A549 (cell line): ENCODE measurements at regions not wholly inside any gene's neighbourhood (a gene's known extent, or its start where the extent isn't known, plus 50 kb on each side); places are given as distances from the start of the nearest gene placed in this dataset.
"Not testable (repeated sequence)": the region's sequence is repeated elsewhere in the genome, so short reads cannot be mapped to it uniquely, and the experiment has no call there.

Experiments used
- CBX2 ChIP-seq: fragments of 200-600 bp; sonication (generic); IDR thresholded peaks from 2 replicates; pipeline ENCODE4 v1.6.1; 2016; ENCODE audit warnings: low read depth, mild to moderate bottlenecking, borderline replicate concordance
- CEBPB ChIP-seq, 2 experiments: fragments of >200 bp in 1 of 2; sonication (Bioruptor Twin) in 1 of 2; formaldehyde crosslinking in 1 of 2; IDR thresholded peaks; 2 replicates each; pipeline ENCODE4 v1.6.1; 2012 to 2016
- FOXS1 ChIP-seq: fragments of 250-450 bp; sonication (Bioruptor Pico); IDR thresholded peaks from 2 replicates; pipeline ENCODE4 v1.5.0; 2020; ENCODE audit warnings: mild to moderate bottlenecking, moderate library complexity
- KDM1A ChIP-seq: fragments of 200-600 bp; sonication (generic); IDR thresholded peaks from 2 replicates; pipeline ENCODE4 v1.6.1; 2016; ENCODE audit warnings: low read depth, mild to moderate bottlenecking
- RAD21 ChIP-seq, 2 experiments: fragments of >200 bp in 1 of 2; sonication (Bioruptor Twin) in 1 of 2; formaldehyde crosslinking in 1 of 2; IDR thresholded peaks in 1 of 2; conservative IDR thresholded peaks in 1 of 2; 2 replicates in 1 of 2; 3 replicates in 1 of 2; pipeline ENCODE4 v1.6.1; 2012 to 2018; ENCODE audit warnings: inconsistent platforms in 1 of 2
- TF ChIP-seq, protein P1 (sequence below): fragments of >200 bp; sonication (Bioruptor Twin); formaldehyde crosslinking; IDR thresholded peaks from 3 replicates; pipeline ENCODE4 v1.5.1; 2016

DNA sequence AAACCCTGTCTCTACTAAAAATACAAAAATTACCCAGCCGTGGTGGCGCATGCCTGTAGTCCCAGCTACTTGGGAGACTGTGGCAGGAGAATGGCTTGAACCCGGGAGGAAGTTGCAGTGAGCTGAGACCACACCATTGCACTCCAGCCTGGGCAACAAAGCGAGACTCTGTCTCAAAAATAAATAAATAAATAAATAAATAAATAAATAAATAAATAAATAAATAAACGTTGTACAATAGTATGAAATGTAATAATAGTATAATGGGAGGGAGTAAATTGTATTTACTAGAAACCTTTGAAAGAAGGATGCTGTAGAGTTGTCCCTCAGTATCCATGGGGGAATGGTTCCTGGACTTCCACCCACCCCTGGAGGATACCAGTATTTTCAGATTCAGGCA is 446.5 kb downstream of the AGTPBP1 start:
- TF ChIP-seq CBX2; RAD21 (conservative IDR thresholded peaks at IDR 0.05 in 1 of 2, IDR thresholded peaks at IDR 0.05 in 1 of 2); CEBPB (IDR thresholded peaks at IDR 0.05); FOXS1 (CRISPR knock-in tag); KDM1A: not testable (repeated sequence)
- TF ChIP-seq, protein P1, sequence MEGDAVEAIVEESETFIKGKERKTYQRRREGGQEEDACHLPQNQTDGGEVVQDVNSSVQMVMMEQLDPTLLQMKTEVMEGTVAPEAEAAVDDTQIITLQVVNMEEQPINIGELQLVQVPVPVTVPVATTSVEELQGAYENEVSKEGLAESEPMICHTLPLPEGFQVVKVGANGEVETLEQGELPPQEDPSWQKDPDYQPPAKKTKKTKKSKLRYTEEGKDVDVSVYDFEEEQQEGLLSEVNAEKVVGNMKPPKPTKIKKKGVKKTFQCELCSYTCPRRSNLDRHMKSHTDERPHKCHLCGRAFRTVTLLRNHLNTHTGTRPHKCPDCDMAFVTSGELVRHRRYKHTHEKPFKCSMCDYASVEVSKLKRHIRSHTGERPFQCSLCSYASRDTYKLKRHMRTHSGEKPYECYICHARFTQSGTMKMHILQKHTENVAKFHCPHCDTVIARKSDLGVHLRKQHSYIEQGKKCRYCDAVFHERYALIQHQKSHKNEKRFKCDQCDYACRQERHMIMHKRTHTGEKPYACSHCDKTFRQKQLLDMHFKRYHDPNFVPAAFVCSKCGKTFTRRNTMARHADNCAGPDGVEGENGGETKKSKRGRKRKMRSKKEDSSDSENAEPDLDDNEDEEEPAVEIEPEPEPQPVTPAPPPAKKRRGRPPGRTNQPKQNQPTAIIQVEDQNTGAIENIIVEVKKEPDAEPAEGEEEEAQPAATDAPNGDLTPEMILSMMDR: not testable (repeated sequence)
